Endothelial cell of umbilical vein (primary cell): ENCODE measurements at regions not wholly inside any gene's neighbourhood (a gene's known extent, or its start where the extent isn't known, plus 50 kb on each side); places are given as distances from the start of the nearest gene placed in this dataset.

Experiments used
- BruUV-seq: library from RNA; stranded (reverse); fragments of 400-500 nt; replicated peaks from 2 replicates; lab custom pipeline; 2021; lab: Mats Ljungman, UMichigan
- CTCF ChIA-PET: fragments of 300-600, 350-600 bp; sonication (Branson Sonifier 250); formaldehyde crosslinking; loops from one replicate; lab custom pipeline; 2021; ENCODE audit warnings: antibody characterized with exemption, inconsistent platforms; lab: Charles Lee
- POLR2A ChIA-PET: fragments of 300-600, 350-600 bp; sonication (Branson Sonifier 250); formaldehyde crosslinking; loops from one replicate; lab custom pipeline; 2021; ENCODE audit warnings: antibody characterized with exemption, inconsistent platforms; lab: Charles Lee
- DNase-seq: peaks from one replicate; pipeline ENCODE4 v3.0.0-alpha.2; 2011; ENCODE audit warnings: low read depth, low spot score
- FAIRE-seq: peaks from 2 replicates; lab custom pipeline; 2011; peaks lifted over from hg19 to GRCh38; lab: Jason Lieb, UNC
- H2AFZ ChIP-seq: 2 replicates; pipeline ENCODE4 v1.6.0; 2012; ENCODE audit warnings: low read depth, low read length, control low read depth, inconsistent platforms
- H3K27ac ChIP-seq: 2 replicates; pipeline ENCODE4 v1.5.1; 2011; ENCODE audit warnings: low read depth, mild to moderate bottlenecking, control low read depth, low read length, moderate library complexity; ENCODE audit not compliant: insufficient read depth
- H3K27me3 ChIP-seq, 2 experiments: 2 replicates each; pipeline versions ENCODE4 v1.6.0 to v1.6.1; 2011; ENCODE audit warnings: low read length in 2 of 2, mixed read lengths in 1 of 2; ENCODE audit not compliant: control insufficient read depth in 2 of 2, insufficient read depth in 2 of 2
- H3K36me3 ChIP-seq, 2 experiments: 2 replicates in 1 of 2; 3 replicates in 1 of 2; pipeline ENCODE4 v1.5.1; 2011; ENCODE audit warnings: low read length in 2 of 2, mild to moderate bottlenecking in 1 of 2, moderate library complexity in 1 of 2; ENCODE audit not compliant: control insufficient read depth in 2 of 2, insufficient read depth in 2 of 2; ENCODE audit errors: extremely low read depth in 1 of 2
- H3K4me1 ChIP-seq: 3 replicates; pipeline ENCODE4 v1.5.1; 2011; ENCODE audit warnings: mild to moderate bottlenecking, low read length; ENCODE audit not compliant: control insufficient read depth, insufficient read depth; ENCODE audit errors: extremely low read depth
- H3K4me2 ChIP-seq: 2 replicates; pipeline ENCODE4 v1.6.1; 2011; ENCODE audit warnings: low read length, control low read depth, mixed read lengths; ENCODE audit not compliant: insufficient read depth
- H3K4me3 ChIP-seq, 3 experiments: fragments of 200-600 bp in 1 of 3; sonication (generic), shearing (Covaris generic) in 1 of 3; replicated peaks in 1 of 3; 2 replicates each; pipeline ENCODE4 v1.5.1; 2011 to 2016; ENCODE audit warnings: control low read depth in 3 of 3, low read length in 3 of 3, mild to moderate bottlenecking in 2 of 3, inconsistent platforms in 1 of 3, low read depth in 1 of 3, moderate library complexity in 1 of 3; ENCODE audit not compliant: insufficient read depth in 1 of 3
- H3K79me2 ChIP-seq: 2 replicates; pipeline ENCODE4 v1.6.0; 2012; ENCODE audit warnings: low read length, inconsistent platforms; ENCODE audit not compliant: control insufficient read depth, insufficient read depth
- H3K9ac ChIP-seq: replicated peaks from 2 replicates; pipeline ENCODE3; 2011; ENCODE audit warnings: low read length, control low read depth; ENCODE audit not compliant: insufficient read depth; ENCODE audit errors: extremely low read depth
- H3K9me1 ChIP-seq: replicated peaks from 3 replicates; pipeline ENCODE4 v1.6.0; 2011; ENCODE audit warnings: mild to moderate bottlenecking, low read length; ENCODE audit not compliant: control insufficient read depth, insufficient read depth; ENCODE audit errors: extremely low read depth
- H3K9me3 ChIP-seq: replicated peaks from 2 replicates; pipeline ENCODE4 v1.5.1; 2012; ENCODE audit warnings: low read length, inconsistent platforms; ENCODE audit not compliant: control insufficient read depth, insufficient read depth
- H4K20me1 ChIP-seq: replicated peaks from 2 replicates; pipeline ENCODE3; 2011; ENCODE audit warnings: mild to moderate bottlenecking, low read length; ENCODE audit not compliant: control insufficient read depth, insufficient read depth; ENCODE audit errors: extremely low read depth
- EZH2 ChIP-seq: IDR thresholded peaks from 2 replicates; pipeline ENCODE4 v1.6.1; 2012; ENCODE audit warnings: borderline replicate concordance, low read depth, mild to moderate bottlenecking, moderate library complexity, low read length, inconsistent platforms; ENCODE audit not compliant: severe bottlenecking
- FOS ChIP-seq: IDR thresholded peaks from 2 replicates; pipeline ENCODE4 v1.6.1; 2011; ENCODE audit warnings: mild to moderate bottlenecking, low read length, moderate library complexity, borderline replicate concordance; ENCODE audit not compliant: insufficient read depth
- GATA2 ChIP-seq: IDR thresholded peaks from 2 replicates; pipeline ENCODE4 v1.7.0; 2011; ENCODE audit warnings: low read depth, mild to moderate bottlenecking, moderate library complexity, mixed read lengths, low read length; ENCODE audit not compliant: insufficient read length, insufficient read depth
- JUN ChIP-seq: IDR thresholded peaks from 2 replicates; pipeline ENCODE4 v1.6.1; 2011; ENCODE audit warnings: borderline replicate concordance, low read depth; ENCODE audit not compliant: insufficient read length, insufficient read depth
- MYC ChIP-seq: IDR thresholded peaks from one replicate; pipeline ENCODE4 v1.6.1; 2011; ENCODE audit warnings: mild to moderate bottlenecking, low read depth, low read length
- POLR2A ChIP-seq: IDR thresholded peaks from 2 replicates; pipeline ENCODE4 v1.6.1; 2012; ENCODE audit warnings: low read depth, mild to moderate bottlenecking, control low read depth, low read length
- POLR2AphosphoS5 ChIP-seq: IDR thresholded peaks from 2 replicates; pipeline ENCODE4 v1.6.1; 2012; ENCODE audit warnings: low read depth, mild to moderate bottlenecking, control low read depth, low read length, moderate library complexity; ENCODE audit not compliant: insufficient read depth
- dilution Hi-C: fragments of 300-500 bp; cut with MboI; formaldehyde crosslinking; loops from one replicate; pipeline ENCODE4 v1.15.0; 2019; ENCODE audit warnings: low sequenced_read_pairs; ENCODE audit not compliant: extremely low pct_ligation_motif_present
- intact Hi-C: fragments of 100-400 bp; cut with micrococcal nuclease; formaldehyde crosslinking; loops from one replicate; pipeline ENCODE4 v1.10.0; 2022
- TF ChIP-seq, protein P1 (sequence below): IDR thresholded peaks from 2 replicates; pipeline ENCODE4 v1.6.1; 2011; ENCODE audit not compliant: insufficient read depth, insufficient read length
- TF ChIP-seq, protein P2 (sequence below), 2 donors: IDR thresholded peaks; 1 replicate in 1 of 2; 2 replicates in 1 of 2; pipeline ENCODE4 v1.5.1; 2011; ENCODE audit warnings: low read length in 2 of 2, mild to moderate bottlenecking in 2 of 2, moderate library complexity in 2 of 2, control low read depth in 1 of 2, inconsistent platforms in 1 of 2, low read depth in 1 of 2; ENCODE audit not compliant: insufficient read depth in 1 of 2; ENCODE audit errors: extremely low read depth in 1 of 2

DNA sequence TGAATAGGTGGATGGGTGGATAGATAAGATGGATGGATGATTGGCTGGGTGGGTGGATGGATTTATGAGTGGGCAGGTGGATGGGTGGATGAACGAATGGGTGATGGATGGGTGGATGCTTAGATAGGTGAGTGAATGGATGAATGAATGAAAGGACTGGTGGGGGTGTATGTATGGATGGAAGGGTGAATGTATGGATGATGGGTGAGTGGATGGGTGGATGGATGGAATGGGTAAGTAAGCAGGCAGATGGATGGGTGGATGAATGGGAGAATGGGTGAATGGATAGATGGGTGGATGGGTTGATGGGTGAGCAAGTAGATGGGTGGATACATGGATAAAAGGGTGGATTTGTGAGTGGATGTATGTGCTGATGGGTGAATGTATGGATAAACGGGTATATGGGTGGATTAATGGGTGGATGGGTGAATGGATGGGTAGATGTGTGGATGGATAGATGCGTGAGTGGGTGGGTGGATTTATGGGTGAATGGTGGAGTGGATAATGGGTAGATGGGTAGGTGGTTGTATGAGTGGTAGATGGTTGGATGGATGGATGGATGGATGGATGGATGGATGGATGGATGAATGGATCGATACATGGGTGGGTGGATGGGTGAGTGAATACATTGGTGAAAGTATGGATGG is 682.6 kb downstream of the HS3ST4 start:
- Histone ChIP-seq H2AFZ (no peak overlapping the region), H3K36me3 (no peaks in the 10 kb centered on the region), H3K9me3 (peaks cover 7% of the 10 kb centered on the region), H3K79me2 (no peaks in the 10 kb centered on the region), H4K20me1 (no peaks in the 10 kb centered on the region), H3K27me3 (no peaks in the 10 kb centered on the region), H3K27ac (no peak overlapping the region), H3K9ac (no peak overlapping the region), H3K4me1 (no peaks in the 10 kb centered on the region), H3K4me2 (no peak overlapping the region), H3K9me1 (no peaks in the 10 kb centered on the region), H3K4me3 (no peak overlapping the region)
- intact Hi-C loops = no loop called here
- BruUV-seq = no TSS peak
- TF ChIP-seq, protein P1, sequence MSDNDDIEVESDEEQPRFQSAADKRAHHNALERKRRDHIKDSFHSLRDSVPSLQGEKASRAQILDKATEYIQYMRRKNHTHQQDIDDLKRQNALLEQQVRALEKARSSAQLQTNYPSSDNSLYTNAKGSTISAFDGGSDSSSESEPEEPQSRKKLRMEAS = no peak
- no peak for TF ChIP-seq MYC
- no peak for TF ChIP-seq JUN
- TF ChIP-seq, protein P2, sequence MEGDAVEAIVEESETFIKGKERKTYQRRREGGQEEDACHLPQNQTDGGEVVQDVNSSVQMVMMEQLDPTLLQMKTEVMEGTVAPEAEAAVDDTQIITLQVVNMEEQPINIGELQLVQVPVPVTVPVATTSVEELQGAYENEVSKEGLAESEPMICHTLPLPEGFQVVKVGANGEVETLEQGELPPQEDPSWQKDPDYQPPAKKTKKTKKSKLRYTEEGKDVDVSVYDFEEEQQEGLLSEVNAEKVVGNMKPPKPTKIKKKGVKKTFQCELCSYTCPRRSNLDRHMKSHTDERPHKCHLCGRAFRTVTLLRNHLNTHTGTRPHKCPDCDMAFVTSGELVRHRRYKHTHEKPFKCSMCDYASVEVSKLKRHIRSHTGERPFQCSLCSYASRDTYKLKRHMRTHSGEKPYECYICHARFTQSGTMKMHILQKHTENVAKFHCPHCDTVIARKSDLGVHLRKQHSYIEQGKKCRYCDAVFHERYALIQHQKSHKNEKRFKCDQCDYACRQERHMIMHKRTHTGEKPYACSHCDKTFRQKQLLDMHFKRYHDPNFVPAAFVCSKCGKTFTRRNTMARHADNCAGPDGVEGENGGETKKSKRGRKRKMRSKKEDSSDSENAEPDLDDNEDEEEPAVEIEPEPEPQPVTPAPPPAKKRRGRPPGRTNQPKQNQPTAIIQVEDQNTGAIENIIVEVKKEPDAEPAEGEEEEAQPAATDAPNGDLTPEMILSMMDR (IDR thresholded peaks at IDR 0.05; ENCODE audit: extremely low read depth in 1 of 2, insufficient read depth in 1 of 2, low read depth in 1 of 2, low read length in 2 of 2) = no peak
- TF ChIP-seq GATA2 = no peak
- no peak for TF ChIP-seq POLR2AphosphoS5
- no peak for TF ChIP-seq POLR2A
- TF ChIP-seq EZH2 = no peak
- no peak for TF ChIP-seq FOS
- ChIA-PET CTCF (no interaction called here), POLR2A (no interaction called here)
- dilution Hi-C loops = no loop called here
- DNase-seq (no peak), FAIRE-seq (no peak)
